Endothelial cell (in vitro differentiated cells): ENCODE measurements at regions not wholly inside any gene's neighbourhood (a gene's known extent, or its start where the extent isn't known, plus 50 kb on each side); places are given as distances from the start of the nearest gene placed in this dataset.
A peak's percentile ranks its signal among the peaks of the same experiment; 100 is the strongest.

ENCODE experiments used
- DNase-seq: peaks from one replicate; pipeline ENCODE4 v3.0.0; 2021; ENCODE audit warnings: low spot score
- H3K27ac Mint-ChIP-seq: one replicate; pipeline ENCODE4 v1.8.0; 2021; ENCODE audit warnings: mixed read lengths, inconsistent platforms; ENCODE audit not compliant: unreplicated experiment
- H3K27me3 Mint-ChIP-seq: one replicate; pipeline ENCODE4 v1.8.0; 2021; ENCODE audit warnings: mild to moderate bottlenecking, moderate library complexity, mixed read lengths, inconsistent platforms; ENCODE audit not compliant: unreplicated experiment
- H3K36me3 Mint-ChIP-seq: one replicate; pipeline ENCODE4 v1.8.0; 2021; ENCODE audit warnings: mild to moderate bottlenecking, low read depth, mixed read lengths, inconsistent platforms; ENCODE audit not compliant: unreplicated experiment
- H3K4me1 Mint-ChIP-seq: one replicate; pipeline ENCODE4 v1.8.0; 2021; ENCODE audit warnings: mild to moderate bottlenecking, mixed read lengths, inconsistent platforms; ENCODE audit not compliant: unreplicated experiment
- H3K4me3 Mint-ChIP-seq: one replicate; pipeline ENCODE4 v1.8.0; 2021; ENCODE audit warnings: mild to moderate bottlenecking, mixed read lengths, inconsistent platforms; ENCODE audit not compliant: unreplicated experiment
- H3K9me3 Mint-ChIP-seq: one replicate; pipeline ENCODE4 v1.8.0; 2021; ENCODE audit warnings: mixed read lengths, inconsistent platforms; ENCODE audit not compliant: unreplicated experiment
- CTCF ChIP-seq: fragments of 200-600 bp; sonication (generic); IDR thresholded peaks from one replicate; pipeline ENCODE4 v1.5.0; 2021; ENCODE audit warnings: antibody characterized with exemption; ENCODE audit not compliant: unreplicated experiment

- Mint-ChIP-seq H3K36me3 (no peaks in the 10 kb centered on the region), H3K27me3 (no peaks in the 10 kb centered on the region), H3K4me1 (peaks cover 2% of the 10 kb centered on the region), H3K4me3 (no peak overlapping the region), H3K9me3 (no peaks in the 10 kb centered on the region), H3K27ac (no peak overlapping the region)
- no peak for TF ChIP-seq CTCF
- DNase-seq = no peak
These were observed 200.7 kb downstream of the RPIA start for GRCh38 chr2:88892207-88892606.

- no peak for TF ChIP-seq CTCF
- H3K27ac Mint-ChIP-seq = no peak overlapping the region
- H3K4me3 Mint-ChIP-seq = no peak overlapping the region
- no peaks in the 10 kb centered on the region for H3K9me3 Mint-ChIP-seq
- DNase-seq = no peak
- H3K36me3 Mint-ChIP-seq = no peaks in the 10 kb centered on the region
- H3K4me1 Mint-ChIP-seq = peaks cover 2% of the 10 kb centered on the region
- no peaks in the 10 kb centered on the region for H3K27me3 Mint-ChIP-seq
These were observed 201.3 kb downstream of the RPIA start for GRCh38 chr2:88892788-88893187.

GRCh38 chr2:88896971-88897370 lies 205.5 kb downstream of the RPIA start:
- H3K9me3 Mint-ChIP-seq = no peaks in the 10 kb centered on the region
- H3K27me3 Mint-ChIP-seq = no peaks in the 10 kb centered on the region
- H3K4me1 Mint-ChIP-seq = peaks cover 2% of the 10 kb centered on the region
- H3K27ac Mint-ChIP-seq = no peak overlapping the region
- no peak for DNase-seq
- no peak for TF ChIP-seq CTCF
- H3K36me3 Mint-ChIP-seq = no peaks in the 10 kb centered on the region
- no peak overlapping the region for H3K4me3 Mint-ChIP-seq

GRCh38 chr2:88897715-88898114 lies 206.2 kb downstream of the RPIA start:
- no peak overlapping the region for H3K4me3 Mint-ChIP-seq
- no peak for TF ChIP-seq CTCF
- no peak for DNase-seq
- H3K36me3 Mint-ChIP-seq = no peaks in the 10 kb centered on the region
- H3K4me1 Mint-ChIP-seq = peaks cover 2% of the 10 kb centered on the region
- H3K27me3 Mint-ChIP-seq = no peaks in the 10 kb centered on the region
- no peak overlapping the region for H3K27ac Mint-ChIP-seq
- H3K9me3 Mint-ChIP-seq = no peaks in the 10 kb centered on the region

GRCh38 chr2:88903749-88904353 lies 212.4 kb downstream of the RPIA start:
- no peaks in the 10 kb centered on the region for H3K4me1 Mint-ChIP-seq
- H3K27me3 Mint-ChIP-seq = no peaks in the 10 kb centered on the region
- TF ChIP-seq CTCF = peak; percentile 80
- H3K36me3 Mint-ChIP-seq = no peaks in the 10 kb centered on the region
- H3K4me3 Mint-ChIP-seq = no peak overlapping the region
- H3K9me3 Mint-ChIP-seq = no peaks in the 10 kb centered on the region
- no peak overlapping the region for H3K27ac Mint-ChIP-seq
- peak; percentile 40 for DNase-seq
